Gastroesophageal sphincter (tissue), 4 donors: ENCODE measurements at regions not wholly inside any gene's neighbourhood (a gene's known extent, or its start where the extent isn't known, plus 50 kb on each side); places are given as distances from the start of the nearest gene placed in this dataset.

Source experiments
- ATAC-seq: fragments of 150-250 bp; one replicate; pipeline ENCODE4 v1.9.1; 2016; ENCODE audit warnings: mild to moderate bottlenecking, moderate library complexity
- H3K27ac ChIP-seq, 4 donors: fragments of 200-600 bp; sonication (generic) in 3 of 4; 1 replicate in 3 of 4; 2 replicates in 1 of 4; pipeline ENCODE4 v1.5.1; 2016 to 2019
- H3K27me3 ChIP-seq: fragments of 200-600 bp; sonication (generic); one replicate; pipeline ENCODE4 v1.5.1; 2019
- H3K36me3 ChIP-seq, 2 donors: fragments of 200-600 bp; sonication (generic); one replicate each; pipeline ENCODE4 v1.5.1; 2019; ENCODE audit warnings: control low read depth in 1 of 2
- H3K4me1 ChIP-seq, 3 donors: fragments of 200-600 bp; sonication (generic); 1 replicate in 2 of 3; 2 replicates in 1 of 3; pipeline ENCODE4 v1.5.1; 2016 to 2019; ENCODE audit warnings: control low read depth in 2 of 3
- H3K4me3 ChIP-seq, 2 donors: fragments of 200-600 bp; sonication (generic); one replicate each; pipeline ENCODE4 v1.5.1; 2019; ENCODE audit warnings: mild to moderate bottlenecking in 1 of 2, moderate library complexity in 1 of 2
- H3K9me3 ChIP-seq, 3 donors: fragments of 200-600 bp; sonication (generic); one replicate each; pipeline ENCODE4 v1.5.1; 2017 to 2019; ENCODE audit warnings: control low read depth in 2 of 3
- EP300 ChIP-seq: sonication (generic); formaldehyde crosslinking; IDR thresholded peaks from one replicate; pipeline ENCODE4 v1.6.1; 2017; ENCODE audit warnings: antibody characterized with exemption, mild to moderate bottlenecking
- POLR2A ChIP-seq, 2 donors: fragments of 450-650 bp; IDR thresholded peaks; one replicate each; pipeline ENCODE4 v1.6.1; 2017; ENCODE audit warnings: antibody characterized with exemption in 2 of 2, mild to moderate bottlenecking in 2 of 2, moderate library complexity in 1 of 2
- POLR2AphosphoS5 ChIP-seq: sonication (generic); formaldehyde crosslinking; IDR thresholded peaks from one replicate; pipeline ENCODE4 v1.6.1; 2017; ENCODE audit warnings: antibody characterized with exemption
- WGBS, 2 donors: methylation state at CpG; one replicate each; pipeline ENCODE4 v1.1.5; 2018; ENCODE audit warnings: low coverage in 1 of 2; 5-methylcytosine and 5-hydroxymethylcytosine counted together
- TF ChIP-seq, protein P1 (sequence below), 4 experiments: fragments of 200-600 bp in 2 of 4; fragments of 450-650 bp in 2 of 4; sonication (generic) in 1 of 4; IDR thresholded peaks; one replicate each; pipeline ENCODE4 v1.5.1; 2017 to 2019; ENCODE audit warnings: antibody characterized with exemption in 4 of 4, mild to moderate bottlenecking in 2 of 4, moderate library complexity in 2 of 4

DNA sequence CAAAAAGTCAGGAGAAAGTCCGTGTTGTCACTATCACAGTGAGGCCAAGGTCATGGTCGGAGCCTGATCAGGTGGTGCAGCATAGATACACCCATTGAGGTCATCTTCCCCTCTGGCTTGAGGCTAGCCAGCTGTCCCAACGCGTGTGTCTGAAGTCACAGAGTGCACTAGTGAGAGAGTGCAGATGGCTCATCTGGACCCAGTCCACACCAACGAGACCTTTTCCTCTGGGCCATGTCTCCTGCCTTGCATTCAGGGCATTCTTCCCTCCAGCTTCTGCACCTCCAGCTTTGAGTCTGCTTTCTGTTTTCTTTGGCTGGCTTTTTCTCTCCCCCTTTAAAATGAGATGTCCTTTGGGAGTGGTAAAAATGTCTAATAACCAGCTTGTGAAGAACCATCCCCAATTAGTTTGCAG, 146.9 kb downstream of the TDRD15 start:
- 14 to 22% methylated on average over 3 to 4 of the region's 5 CpGs for WGBS, 2 donors
- H3K27ac ChIP-seq, result peak overlapping the region in 1 of 4 donors; percentile 44
- H3K36me3 ChIP-seq, result no peaks in the 10 kb centered on the region
- H3K4me1 ChIP-seq, result peaks cover 0 to 20% (median 3%) of the 10 kb centered on the region in 3 donors
- no peaks in the 10 kb centered on the region for H3K9me3 ChIP-seq
- no peaks in the 10 kb centered on the region for H3K27me3 ChIP-seq
- TF ChIP-seq EP300, result no peak
- TF ChIP-seq POLR2A (IDR thresholded peaks at IDR 0.05), result no peak
- peak; percentile 59 for TF ChIP-seq POLR2AphosphoS5
- no peak overlapping the region for H3K4me3 ChIP-seq
- peak; percentile 70 for ATAC-seq

DNA sequence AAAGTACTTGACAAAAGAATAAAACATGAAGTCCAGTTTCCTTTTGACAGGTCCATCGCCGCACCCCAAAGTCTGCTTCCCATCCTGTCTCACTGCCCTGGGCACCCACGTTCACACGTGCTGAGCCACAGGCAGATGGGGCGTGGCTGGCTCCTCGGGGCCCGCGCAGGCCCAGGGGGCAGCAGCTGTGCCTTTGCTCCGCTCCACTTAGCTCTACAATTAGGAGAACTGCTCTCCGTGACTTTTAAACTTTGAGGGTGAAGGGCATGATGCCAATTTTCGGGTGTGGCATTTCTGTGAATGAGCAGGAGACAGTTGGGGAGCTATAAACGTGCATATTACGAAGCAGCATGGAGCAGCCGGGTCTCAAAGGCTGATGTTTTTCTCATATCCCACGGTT, 152.4 kb downstream of the TDRD15 start:
- TF ChIP-seq POLR2A (IDR thresholded peaks at IDR 0.05) (no peak), POLR2AphosphoS5 (no peak), EP300 (no peak)
- TF ChIP-seq, protein P1, sequence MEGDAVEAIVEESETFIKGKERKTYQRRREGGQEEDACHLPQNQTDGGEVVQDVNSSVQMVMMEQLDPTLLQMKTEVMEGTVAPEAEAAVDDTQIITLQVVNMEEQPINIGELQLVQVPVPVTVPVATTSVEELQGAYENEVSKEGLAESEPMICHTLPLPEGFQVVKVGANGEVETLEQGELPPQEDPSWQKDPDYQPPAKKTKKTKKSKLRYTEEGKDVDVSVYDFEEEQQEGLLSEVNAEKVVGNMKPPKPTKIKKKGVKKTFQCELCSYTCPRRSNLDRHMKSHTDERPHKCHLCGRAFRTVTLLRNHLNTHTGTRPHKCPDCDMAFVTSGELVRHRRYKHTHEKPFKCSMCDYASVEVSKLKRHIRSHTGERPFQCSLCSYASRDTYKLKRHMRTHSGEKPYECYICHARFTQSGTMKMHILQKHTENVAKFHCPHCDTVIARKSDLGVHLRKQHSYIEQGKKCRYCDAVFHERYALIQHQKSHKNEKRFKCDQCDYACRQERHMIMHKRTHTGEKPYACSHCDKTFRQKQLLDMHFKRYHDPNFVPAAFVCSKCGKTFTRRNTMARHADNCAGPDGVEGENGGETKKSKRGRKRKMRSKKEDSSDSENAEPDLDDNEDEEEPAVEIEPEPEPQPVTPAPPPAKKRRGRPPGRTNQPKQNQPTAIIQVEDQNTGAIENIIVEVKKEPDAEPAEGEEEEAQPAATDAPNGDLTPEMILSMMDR (IDR thresholded peaks at IDR 0.05), result no peak

DNA sequence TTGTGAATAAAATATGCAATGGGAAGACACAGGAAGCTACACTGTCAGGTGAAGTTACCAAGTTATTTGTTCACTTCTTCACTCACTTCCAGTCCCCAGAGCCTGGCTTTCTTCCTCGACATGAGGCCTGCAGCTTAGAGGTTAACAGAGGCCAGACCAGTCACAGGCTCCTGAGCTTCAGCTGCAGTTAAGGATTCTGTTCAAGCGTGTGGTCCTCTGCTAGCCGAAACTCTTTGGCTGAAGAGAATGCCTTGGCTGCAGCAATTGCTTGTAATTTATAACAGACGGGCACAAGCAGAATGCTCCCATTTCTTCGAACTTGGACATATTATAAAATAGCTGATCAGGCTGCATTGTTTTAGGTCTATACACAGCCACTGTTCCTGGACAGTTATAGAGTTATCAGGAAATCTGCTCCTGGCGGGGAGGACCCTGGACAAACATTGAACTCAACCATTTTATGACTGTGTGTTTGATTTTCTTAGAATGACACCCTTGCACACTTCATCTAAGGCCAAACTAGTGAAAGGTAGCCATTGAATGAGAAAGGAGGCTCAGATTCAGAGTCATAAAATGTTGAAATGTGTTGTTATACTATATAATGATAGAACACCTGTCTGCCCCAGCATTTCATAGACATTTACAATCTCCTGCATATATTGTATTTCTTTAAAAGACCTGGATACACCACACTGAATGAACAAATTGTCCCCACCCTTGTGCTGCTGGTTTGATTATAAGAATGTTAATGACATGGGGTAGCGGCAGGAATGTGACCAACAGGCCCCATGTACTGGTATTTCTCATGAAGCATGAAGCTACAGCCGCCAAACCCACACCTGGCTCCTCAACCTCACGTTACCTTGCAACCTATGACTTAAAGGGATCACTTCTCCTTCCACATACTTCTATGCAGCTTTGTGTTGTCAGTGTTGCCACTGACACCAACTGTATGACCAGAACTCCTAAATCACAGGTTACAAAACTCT, 153.6 kb downstream of the TDRD15 start:
- no peaks in the 10 kb centered on the region for H3K27me3 ChIP-seq
- H3K4me1 ChIP-seq, result no peaks in the 10 kb centered on the region
- WGBS, 2 donors, result 72 to 79% methylated on average over 4 to 9 of the region's 9 CpGs
- H3K27ac ChIP-seq, result no peak overlapping the region
- H3K36me3 ChIP-seq, result no peaks in the 10 kb centered on the region
- ATAC-seq, result no peak
- TF ChIP-seq, protein P1 (IDR thresholded peaks at IDR 0.05), result no peak
- TF ChIP-seq EP300 (no peak), POLR2A (IDR thresholded peaks at IDR 0.05) (no peak)
- H3K9me3 ChIP-seq, result no peaks in the 10 kb centered on the region
- no peak overlapping the region for H3K4me3 ChIP-seq

More for the DNA sequence above, 152.4 kb downstream of the TDRD15 start:
- Histone ChIP-seq H3K9me3 (no peaks in the 10 kb centered on the region), H3K4me3 (no peak overlapping the region), H3K4me1 (peaks cover 0 to 1% (median 0%) of the 10 kb centered on the region in 3 donors), H3K27ac (no peak overlapping the region), H3K27me3 (no peaks in the 10 kb centered on the region), H3K36me3 (no peaks in the 10 kb centered on the region)
- ATAC-seq, result no peak
- WGBS, 2 donors, result 85 to 90% methylated on average over 8 to 10 of the region's 15 CpGs

DNA sequence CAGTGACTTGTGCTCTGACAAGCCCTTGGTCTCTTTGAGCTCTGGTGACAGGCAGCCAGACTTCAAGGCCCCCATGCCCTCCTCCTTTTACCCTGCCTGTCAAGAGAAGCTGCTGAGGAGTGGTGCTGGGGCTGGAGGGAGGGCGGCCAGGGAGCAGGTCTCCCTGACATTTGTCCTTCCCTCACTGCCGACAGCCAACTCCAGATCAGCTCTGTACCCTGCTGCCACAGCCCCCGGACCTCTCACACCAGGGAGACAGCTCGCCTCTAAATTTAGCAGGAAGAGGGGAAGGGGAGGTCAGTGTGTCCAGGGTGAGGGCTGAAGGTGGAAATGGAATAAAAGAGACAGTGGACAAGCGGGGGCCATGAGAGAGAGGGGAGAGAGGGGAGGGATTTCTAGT, 155.8 kb downstream of the TDRD15 start:
- H3K27me3 ChIP-seq, result no peaks in the 10 kb centered on the region
- WGBS, 2 donors, result 60 to 66% methylated on average over 1 to 2 of the region's 5 CpGs
- no peaks in the 10 kb centered on the region for H3K9me3 ChIP-seq
- H3K4me3 ChIP-seq, result no peak overlapping the region
- no peak for ATAC-seq
- H3K4me1 ChIP-seq, result no peaks in the 10 kb centered on the region
- no peaks in the 10 kb centered on the region for H3K36me3 ChIP-seq
- TF ChIP-seq POLR2AphosphoS5 (no peak), POLR2A (IDR thresholded peaks at IDR 0.05) (no peak), EP300 (no peak)
- TF ChIP-seq, protein P1 (IDR thresholded peaks at IDR 0.05), result no peak
- H3K27ac ChIP-seq, result no peak overlapping the region

DNA sequence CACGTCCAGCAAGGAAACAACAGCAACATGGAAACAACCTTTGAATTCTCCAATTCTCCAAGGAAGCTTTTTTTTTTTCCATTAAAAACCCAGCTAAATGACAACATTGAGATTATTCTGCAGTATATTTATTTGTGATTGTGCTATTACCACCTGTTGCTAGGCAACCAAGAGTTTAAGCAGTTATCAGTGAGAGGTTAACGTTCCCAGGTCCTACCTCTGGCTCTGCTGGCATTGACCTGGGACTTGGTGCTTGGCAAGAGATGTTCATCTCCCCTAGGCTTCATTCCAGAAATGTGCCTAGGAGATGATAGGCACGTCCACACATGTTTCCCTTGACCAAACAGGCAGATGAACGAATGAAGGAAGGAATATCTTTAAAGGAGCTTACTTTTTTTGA, 157.0 kb downstream of the TDRD15 start:
- Histone ChIP-seq H3K36me3 (no peaks in the 10 kb centered on the region), H3K27ac (no peak overlapping the region), H3K4me3 (no peak overlapping the region), H3K27me3 (no peaks in the 10 kb centered on the region), H3K9me3 (no peaks in the 10 kb centered on the region), H3K4me1 (no peaks in the 10 kb centered on the region)
- no peak for TF ChIP-seq POLR2AphosphoS5
- ATAC-seq, result no peak
- 54 to 86% methylated on average over 3 to 4 of the region's 4 CpGs for WGBS, 2 donors

DNA sequence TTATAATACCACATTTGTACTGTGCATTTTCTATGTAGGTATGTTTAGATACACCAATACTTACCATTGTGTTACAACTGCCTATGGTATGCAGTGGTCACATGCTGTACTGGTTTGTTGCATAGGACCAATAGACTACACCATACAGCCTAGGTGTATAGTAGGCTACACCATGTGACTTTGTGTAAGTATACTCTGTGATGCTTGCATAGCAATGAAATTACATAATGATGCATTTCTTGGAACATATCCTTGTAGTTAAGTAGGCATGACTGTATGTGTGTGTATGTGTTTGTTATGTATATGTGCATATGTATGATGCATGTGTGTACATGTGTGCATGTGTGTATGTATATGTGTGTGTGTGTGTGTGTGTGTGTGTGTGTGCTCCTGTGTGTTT, 157.6 kb downstream of the TDRD15 start:
- no peaks in the 10 kb centered on the region for H3K9me3 ChIP-seq
- no peaks in the 10 kb centered on the region for H3K27me3 ChIP-seq
- H3K4me3 ChIP-seq, result no peak overlapping the region
- no peak for ATAC-seq
- no peaks in the 10 kb centered on the region for H3K36me3 ChIP-seq
- H3K27ac ChIP-seq, result no peak overlapping the region
- H3K4me1 ChIP-seq, result no peaks in the 10 kb centered on the region
- no peak for TF ChIP-seq EP300
- TF ChIP-seq, protein P1 (IDR thresholded peaks at IDR 0.05), result no peak
- TF ChIP-seq POLR2AphosphoS5, result no peak
- no peak for TF ChIP-seq POLR2A (IDR thresholded peaks at IDR 0.05)
